Urothelium cell line (cell line): ENCODE measurements at regions not wholly inside any gene's neighbourhood (a gene's known extent, or its start where the extent isn't known, plus 50 kb on each side); places are given as distances from the start of the nearest gene placed in this dataset.

Experiments used
- DNase-seq: peaks from one replicate; pipeline ENCODE4 v3.0.0; 2011; ENCODE audit warnings: low spot score, mixed read lengths
- FAIRE-seq: peaks from 2 replicates; lab custom pipeline; 2011; peaks lifted over from hg19 to GRCh38; lab: Jason Lieb, UNC

DNA sequence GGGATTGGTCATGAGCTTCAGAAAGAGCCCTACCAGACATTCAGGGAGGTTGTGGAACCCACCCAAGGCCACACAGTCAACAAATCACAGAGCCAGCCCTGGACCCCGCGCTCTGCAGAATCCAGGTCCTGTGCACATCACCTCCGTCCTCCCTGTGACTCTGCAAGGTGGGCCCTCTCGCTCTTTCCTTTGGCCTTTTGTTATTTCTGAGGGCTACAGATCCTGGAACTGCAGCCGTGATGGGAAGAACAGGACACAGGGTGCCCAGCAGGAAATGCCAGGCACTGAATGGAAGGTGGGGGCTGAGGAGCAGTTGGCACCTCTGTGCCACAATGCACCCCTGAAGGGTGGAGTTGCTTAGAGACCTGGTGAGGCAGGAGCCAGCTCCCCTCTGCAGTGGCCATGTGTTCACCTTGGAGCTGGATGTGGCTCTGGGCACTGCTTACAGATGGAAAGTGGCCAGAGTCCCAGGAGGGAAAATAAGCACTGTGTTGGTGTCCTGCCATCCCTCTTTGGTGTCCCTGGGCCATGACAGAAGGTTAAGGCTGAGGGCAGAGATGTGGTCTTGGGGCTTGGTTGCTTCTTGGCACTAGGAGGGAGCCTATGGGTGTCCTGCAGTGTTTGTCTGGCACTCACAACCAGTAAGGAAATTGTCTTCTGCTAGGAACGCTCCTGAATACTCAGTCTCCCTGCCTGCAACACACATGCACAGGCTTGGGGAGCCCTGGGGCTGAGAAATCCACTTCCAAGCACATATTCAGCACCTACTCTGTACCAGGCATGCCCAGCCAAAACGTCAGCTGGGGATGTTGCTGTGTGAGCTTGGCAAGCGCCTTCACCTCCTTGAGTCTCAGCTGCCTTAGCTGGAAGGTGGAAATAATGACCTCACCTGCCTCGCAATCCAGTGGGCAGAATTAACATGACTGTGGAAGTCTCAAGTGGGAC is 98.0 kb upstream of the SLC6A6 start:
- DNase-seq (no peak), FAIRE-seq (no peak)

DNA sequence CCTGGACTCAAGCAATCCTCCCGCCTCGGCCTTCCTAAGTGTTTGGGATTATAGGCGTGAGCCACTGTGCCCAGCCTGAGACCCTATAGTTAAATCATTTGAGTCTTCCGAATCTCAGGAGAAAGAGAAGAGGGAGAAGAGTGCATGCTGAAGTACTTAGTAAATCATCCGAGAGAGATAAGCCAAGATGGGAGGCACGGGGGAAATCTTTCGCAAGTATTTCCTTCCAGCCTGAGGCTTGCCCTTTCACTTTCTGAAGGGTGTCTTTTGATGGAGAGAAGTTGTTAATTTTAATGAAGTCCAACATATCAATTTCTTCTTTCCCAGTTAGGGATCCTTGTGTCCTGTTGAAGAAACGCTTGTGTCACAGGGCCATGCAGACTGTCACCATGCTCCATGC is 97.1 kb upstream of the SLC6A6 start:
- DNase-seq (no peak), FAIRE-seq (no peak)

DNA sequence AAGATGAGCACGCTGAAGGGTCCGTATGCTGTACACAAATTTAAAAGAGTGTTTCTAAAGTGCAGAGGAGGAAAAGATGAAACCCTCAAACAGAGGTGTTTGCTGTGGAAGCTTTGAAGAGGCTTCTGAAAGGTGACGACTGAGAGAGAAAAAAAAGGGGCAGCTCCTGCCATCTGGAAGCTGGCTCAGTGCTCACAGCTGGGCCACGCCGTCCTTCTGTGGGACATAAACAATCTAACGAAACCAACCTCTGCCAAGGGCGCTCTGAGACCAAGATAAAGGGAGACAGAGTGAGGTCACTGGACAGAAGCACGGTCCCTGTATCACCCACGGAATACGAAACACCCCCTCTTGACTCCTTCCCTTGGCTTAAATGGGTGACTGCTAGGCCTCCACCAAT is 96.3 kb upstream of the SLC6A6 start:
- no peak for FAIRE-seq
- no peak for DNase-seq

DNA sequence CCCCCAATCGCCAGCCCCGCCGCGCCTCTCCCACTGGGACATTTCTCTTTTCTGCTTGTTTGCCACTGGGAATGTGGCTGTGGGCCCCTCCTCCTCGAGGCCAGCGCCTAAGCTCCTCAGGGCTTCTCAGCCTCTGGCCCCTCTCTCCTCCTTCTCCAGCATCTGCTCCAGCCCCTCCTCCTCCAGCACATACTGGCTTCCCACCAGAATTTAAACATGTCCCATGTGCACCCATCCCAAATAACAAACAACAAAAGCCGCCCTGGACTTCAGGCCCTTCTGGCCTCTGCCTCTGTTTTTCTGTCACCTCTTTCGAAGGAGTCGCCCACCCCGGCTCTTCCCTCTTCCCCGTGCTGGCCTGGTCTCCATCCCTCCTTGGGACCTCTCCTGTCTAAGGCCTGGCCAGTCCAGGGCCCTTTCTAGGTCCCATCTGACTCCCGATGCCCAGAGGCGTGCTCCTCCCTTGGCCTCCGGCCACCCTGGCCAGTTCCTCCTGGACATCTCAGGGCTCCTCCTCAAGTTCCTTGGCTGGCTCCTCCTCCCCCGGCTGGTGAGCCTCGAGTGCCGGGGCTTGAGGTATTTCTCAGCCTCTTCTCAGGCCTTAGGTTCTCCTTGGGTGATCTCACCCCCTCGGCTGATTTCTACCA is 94.6 kb upstream of the SLC6A6 start:
- FAIRE-seq = no peak
- DNase-seq = no peak

DNA sequence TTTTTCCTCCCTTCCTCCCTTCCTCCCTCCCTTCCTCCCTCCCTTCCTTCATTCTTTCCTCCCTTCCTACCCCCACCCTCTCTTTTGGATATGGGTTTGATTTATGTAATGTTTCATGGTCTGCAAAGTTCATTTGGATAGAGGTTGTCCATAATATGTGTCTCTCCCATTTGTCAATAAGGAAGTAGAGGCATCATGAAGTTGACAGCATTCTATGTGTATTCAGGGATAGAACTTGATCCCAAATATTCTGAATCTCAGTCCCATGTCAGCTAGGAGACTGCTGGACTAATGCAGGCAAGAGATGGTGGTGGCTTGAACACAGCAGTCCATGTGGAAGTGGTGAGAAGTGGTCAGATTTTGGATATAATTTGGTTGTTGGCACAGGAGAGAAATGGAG is 90.7 kb upstream of the SLC6A6 start:
- FAIRE-seq (no peak), DNase-seq (no peak)

DNA sequence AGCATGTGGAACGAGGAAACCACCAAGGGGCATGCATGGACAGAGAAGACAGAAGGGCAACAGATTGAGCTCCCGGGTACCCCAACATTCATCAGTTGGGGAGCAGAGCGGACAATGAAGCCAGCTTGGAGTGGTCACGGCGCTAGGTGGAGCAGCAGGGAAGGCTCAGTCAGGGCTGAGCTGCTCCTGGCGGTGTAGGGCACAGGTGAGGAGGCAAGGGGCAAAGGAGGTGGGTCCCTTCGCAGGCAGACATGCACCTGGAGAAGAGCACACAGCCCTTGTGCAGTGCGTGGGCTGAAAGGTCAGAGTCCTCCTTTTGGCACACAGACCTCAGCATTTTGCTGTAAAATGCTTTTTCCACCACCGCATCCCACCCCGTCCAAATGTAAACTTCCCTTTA is 90.0 kb upstream of the SLC6A6 start:
- no peak for DNase-seq
- no peak for FAIRE-seq

DNA sequence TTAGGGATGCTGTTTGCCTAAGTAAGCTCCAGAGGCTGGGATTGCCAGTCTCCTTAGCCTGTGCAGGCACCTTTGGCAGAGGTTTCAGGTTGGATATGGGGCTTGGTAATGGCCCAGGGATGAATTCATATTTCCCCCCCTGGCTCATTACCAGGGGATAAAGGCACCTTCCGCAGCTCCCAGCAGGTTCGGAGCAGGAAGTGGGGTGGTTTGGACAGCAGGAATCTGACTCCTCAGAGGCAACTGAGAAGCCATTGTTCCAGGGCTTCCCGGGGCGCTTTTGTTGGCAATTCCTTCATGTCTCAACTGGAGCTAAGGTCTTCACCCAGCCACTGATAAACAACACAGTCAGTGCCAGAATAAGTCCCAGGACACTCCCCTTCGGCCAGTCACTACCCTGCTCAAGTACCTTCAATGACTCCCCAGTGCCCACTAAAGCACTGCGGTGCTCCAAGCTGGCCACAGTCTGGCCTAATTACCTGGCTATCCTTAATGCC is 85.3 kb upstream of the SLC6A6 start:
- DNase-seq (peak; percentile 36), FAIRE-seq (no peak)

DNA sequence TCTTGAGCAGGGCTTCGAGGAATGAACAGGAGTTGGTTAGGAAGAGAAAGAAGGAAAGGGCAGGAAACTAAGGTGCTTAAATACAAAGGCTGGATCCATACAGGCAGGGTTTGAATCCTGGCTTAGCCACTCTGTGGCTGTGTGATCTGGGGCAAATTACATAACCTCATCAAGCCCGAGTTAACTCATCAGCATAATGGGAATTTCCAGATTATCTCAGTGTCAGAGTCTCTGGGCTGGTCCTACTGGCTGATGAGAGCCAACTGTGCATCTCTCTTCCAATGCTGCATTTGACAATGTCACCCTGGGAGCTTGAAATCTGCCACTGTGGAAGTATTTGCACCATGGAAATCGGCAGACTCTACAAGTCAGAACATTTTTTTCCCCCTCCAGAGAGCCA is 83.8 kb upstream of the SLC6A6 start:
- DNase-seq (no peak), FAIRE-seq (no peak)

DNA sequence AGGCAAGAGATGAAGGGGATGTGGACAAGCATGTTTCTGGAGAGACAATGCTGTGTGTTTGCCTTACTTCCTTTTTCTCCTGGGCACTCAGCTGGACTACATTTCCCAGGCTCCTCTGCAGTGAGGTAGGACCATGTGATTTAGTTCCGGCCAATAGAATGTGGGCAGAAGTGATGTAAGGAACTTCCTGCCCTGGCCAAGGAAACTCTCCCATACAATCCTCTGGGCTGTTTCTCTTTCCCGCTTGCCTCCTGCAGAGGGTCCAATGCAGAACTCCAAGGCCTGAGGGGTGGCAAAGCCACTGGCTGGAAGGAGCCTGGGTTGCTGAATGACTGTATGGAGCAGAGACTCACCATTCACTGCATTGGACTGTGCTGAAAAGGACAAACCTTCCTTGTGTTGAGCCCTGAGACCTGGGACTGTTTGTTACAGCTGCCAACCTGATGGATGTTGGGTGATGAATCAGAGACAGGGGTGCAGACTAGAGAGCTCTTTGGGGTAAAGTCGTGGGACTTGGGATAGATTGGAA is 82.7 kb upstream of the SLC6A6 start:
- no peak for FAIRE-seq

DNA sequence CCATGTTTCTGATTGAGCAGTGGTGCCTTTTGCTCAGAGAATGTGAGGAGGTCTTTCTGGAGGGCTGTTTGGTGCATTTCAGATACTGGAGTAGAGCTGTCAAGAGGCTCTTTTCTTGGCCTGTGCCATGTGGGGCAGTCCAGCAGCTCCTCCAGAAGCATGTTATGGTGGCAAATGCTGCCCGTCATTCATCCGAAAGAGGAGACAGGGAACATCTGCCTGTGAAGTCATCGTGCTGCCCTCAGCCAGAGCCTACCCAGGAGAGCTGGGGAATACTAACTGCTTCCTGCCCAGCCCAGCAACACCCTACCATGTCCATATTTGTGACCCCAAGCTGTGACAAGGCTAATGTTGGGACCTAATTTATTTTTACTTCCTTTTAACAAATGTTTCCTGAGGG is 82.2 kb upstream of the SLC6A6 start:
- FAIRE-seq (no peak), DNase-seq (no peak)

More for the DNA sequence above, 82.7 kb upstream of the SLC6A6 start:
- peak; percentile 81 for DNase-seq

DNA sequence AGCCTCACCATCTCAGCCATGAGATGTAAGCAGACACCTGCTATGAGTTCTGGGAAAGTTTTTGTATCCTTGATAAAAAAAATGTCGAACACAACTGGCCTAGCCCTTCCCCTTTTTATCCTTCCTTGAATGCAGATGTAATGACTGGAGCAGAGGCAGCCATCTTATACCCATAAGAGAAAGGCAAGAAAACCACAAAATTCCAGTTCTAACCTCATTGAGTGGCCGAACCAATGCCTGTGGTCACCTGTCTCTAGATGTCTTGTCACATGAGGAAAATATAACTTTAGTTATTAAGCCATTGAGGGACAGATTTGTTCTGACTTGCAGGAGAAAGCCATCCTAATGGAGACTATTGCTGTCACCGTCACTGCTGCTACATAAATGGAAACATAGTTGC is 80.4 kb upstream of the SLC6A6 start:
- FAIRE-seq (no peak), DNase-seq (no peak)

DNA sequence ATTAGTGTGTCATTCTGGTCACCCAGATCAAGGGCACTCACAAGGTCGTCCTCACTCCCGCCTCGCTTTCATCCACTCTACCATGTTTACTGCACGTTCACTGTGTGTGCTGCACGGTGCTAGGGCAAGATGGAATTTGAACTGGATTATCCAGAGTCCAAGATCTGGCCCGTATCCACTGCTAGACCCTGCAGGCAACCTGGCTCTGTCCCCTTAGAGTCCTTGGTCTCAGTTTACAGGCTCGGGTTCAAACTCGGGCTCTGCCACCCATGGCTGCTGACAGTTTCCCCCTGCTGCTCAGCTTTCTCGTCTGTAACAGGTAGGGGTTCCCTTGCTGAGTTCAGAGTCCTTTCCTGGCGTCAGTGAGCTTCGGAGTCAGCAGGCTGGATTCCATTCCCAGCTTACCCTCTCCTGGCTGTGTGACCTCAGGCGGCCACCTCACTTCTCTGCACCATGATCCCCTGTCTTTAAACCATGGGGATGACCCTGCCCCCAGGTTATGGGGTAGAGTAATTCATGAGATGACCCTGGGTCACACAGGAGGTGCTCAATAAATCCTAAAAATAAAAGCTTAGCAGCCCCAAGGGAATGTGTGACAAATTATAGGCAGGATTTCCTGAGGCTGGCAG is 79.6 kb upstream of the SLC6A6 start:
- no peak for DNase-seq

DNA sequence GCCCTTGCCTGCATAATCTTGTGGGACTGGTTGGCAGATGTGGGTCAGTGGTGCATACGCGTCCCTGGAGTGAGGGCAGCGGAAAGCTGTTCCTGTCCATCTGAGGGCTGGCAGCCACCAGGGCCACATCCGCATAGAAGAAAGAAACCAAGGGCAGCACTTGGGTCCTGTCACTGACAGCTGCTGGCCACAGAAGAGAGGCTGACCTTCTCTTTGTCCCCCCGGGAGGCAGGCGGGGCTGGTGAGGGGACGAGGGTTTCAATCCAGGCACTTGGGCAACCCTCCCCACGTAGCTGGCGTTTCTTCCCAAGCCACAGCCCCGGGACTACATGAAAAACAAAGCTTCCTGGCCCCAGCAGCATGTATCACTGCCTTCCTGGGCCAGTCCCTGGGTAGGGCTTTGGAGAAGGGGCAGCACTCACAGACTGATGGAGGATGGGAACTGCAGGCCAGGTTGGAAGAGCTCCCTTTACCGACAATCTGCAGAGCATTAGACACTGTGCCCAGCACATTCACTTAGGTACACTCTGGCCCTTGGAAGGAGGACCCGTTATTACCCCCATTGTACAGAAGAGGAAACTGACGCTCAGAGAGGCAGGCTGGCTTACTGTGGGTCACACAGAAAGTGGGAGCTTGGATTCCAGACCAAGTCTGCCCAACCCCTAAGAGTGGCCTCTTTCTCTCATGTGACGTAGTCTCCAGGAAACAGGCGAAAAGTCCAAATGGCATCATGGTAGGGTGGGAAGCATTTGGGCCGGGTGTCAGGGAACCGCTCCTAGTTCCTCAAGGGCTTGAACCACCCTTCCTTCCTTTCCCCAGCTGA is 78.8 kb upstream of the SLC6A6 start:
- FAIRE-seq (no peak), DNase-seq (no peak)

More for the DNA sequence above, 79.6 kb upstream of the SLC6A6 start:
- no peak for FAIRE-seq

DNA sequence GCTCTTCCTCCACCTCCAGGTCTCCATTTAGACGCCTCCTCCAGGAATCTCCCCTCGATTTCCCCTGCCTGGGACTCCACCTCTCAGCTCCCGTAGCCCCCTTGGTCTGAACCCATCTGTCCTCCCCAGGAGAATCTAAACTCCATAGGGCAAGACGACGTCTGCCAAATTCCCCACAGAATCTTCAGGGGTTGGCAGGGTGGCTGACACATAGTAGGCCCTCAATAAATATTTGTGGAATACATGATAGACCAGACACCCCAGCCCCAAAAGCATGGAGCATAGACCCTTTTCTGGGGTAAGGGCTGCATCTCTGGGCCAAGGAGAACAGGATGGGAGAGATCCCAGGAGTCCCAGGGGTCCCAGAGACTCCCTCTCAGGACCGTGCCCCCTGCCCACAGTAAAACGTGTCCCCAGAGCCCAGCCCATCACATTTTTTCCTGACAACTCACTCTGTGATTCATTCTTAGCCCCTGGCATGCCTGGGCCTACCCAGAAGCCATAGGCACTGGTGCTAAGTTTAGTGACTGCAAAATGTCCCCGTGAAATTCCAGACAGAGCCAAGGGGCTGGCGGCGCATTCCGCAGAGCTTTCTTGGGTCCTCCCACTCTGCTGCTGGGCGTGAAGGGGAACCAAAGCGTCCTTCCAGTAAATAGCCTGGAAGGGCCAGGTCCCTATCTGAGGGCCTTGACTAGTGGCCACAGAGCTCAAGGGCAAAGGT is 78.0 kb upstream of the SLC6A6 start:
- DNase-seq = peak; percentile 76

DNA sequence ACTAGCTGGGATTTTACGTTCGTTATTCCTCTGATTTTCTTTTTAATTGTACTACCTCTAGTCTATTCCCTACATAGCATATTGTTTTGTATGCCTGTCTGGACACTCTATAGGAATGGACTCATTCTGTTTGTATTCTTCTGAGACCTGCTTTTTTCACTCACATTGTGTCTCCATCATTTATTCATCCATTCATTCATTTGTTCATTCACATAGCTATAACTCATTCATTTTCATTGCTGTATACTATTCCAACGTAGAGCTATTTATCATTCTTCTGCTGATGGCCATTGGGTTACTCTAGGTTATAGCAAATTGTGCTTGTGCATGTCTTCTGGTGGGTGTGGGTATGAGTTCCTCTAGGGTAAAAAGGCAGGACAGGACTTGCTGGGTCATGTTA is 74.0 kb upstream of the SLC6A6 start:
- FAIRE-seq (no peak), DNase-seq (no peak)

More for the DNA sequence above, 78.0 kb upstream of the SLC6A6 start:
- no peak for FAIRE-seq

DNA sequence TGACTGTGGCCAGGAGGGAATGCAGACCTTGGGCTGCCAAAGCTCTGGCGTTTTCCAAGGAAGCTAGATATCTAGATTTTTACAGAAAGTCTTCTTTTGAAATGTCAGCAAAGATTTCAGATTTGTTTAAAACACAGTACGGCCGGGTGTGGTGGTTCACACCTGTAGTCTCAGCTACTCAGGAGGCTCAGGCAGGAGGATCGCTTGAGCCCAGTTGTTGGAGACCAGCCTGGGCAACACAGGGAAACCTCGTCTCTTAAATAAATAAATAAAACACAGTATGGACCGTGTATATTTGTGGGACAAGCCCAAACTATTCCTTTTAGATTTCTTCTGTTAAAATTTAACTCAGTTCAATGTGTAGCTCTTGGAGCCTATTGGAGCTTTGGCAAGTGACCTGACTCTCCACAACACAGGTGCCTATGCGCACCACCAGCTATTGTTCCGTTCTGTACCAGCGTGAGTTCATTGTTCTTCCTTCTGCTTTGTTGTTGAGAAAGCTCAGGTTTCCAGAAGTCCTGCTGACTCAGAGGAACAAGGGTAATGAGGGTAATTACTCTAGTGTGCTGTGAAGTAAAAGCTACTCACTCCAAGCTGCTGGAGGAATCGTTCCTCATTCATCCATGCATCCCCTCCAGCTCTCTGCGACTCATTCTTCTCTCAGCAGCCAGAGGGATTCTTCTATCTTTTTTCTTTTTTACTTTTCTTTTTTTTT is 73.1 kb upstream of the SLC6A6 start:
- DNase-seq (peak; percentile 48), FAIRE-seq (no peak)

DNA sequence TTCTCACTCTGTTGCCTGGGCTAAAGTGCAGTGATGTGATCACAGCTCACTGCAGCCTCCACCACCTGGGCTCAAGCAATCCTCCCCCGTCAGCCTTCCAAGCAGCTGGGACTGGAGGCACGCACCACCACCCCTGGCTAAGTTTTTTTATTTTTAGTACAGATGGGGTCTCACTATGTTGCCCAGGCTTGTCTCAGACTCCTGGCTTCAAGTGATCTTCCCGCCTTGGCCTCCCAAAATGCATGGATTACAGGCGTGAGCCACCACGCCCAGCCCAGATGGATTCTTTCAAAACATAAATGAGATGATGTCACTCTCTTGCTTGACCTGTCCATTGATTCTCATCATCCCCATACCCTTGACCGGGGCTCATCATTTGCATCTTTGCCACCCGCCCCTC is 72.6 kb upstream of the SLC6A6 start:
- FAIRE-seq = no peak

DNA sequence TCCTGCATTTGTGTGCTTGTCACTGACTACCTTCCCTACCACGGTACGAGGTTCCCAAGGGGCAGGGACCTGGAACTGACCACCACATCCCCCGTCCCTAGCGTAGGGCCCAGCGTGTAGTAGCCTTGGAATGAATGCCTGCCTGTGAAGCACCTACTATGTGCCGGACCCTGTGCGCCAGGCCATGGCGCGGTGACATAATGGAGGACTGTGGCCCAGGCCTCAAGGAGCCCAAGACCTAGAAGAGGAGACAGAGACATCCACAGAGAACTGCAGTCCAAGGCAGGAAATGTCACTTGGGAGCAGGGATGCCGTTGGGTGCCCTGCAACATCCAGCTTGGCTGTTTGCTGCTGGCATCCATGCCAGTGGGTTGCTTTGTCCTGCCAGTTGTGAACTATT is 71.9 kb upstream of the SLC6A6 start:
- DNase-seq (no peak), FAIRE-seq (no peak)

More for the DNA sequence above, 72.6 kb upstream of the SLC6A6 start:
- DNase-seq = no peak

DNA sequence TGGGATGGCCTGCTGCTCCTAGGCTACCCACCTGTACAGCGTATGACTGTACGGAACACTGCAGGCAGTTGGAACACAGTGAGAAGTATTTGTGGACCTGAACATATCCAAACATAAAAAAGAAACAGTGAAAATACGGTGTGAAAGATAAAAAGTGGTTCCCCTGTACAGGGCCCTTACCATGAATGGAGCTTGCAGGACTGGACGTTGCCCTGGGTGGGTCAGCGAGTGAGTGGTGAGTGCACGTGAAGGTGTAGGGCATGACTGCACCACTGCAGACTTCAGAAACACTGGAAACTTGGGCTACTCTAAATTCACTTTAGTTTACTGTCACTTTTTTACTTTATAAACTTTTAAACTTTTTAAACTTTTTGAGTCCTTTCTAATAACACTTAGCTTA is 71.2 kb upstream of the SLC6A6 start:
- DNase-seq = no peak
- FAIRE-seq = peak; percentile 67
